ENCODE measurements at regions not wholly inside any gene's neighbourhood (a gene's known extent, or its start where the extent isn't known, plus 50 kb on each side); places are given as distances from the start of the nearest gene placed in this dataset.

- TF ChIP-seq ZFP30 (CRISPR knock-in tag; IDR thresholded peaks at IDR 0.05): no peak
- no peak for TF ChIP-seq PPARA (CRISPR knock-in tag; IDR thresholded peaks at IDR 0.05; ENCODE audit: borderline replicate concordance)
- TF ChIP-seq RARB (CRISPR knock-in tag; IDR thresholded peaks at IDR 0.05): no peak
- no peak for TF ChIP-seq ISL1 (CRISPR knock-in tag; IDR thresholded peaks at IDR 0.05)
- TF ChIP-seq SNAI2 (CRISPR knock-in tag; IDR thresholded peaks at IDR 0.05): no peak
- TF ChIP-seq CSRNP3 (CRISPR knock-in tag; IDR thresholded peaks at IDR 0.05): no peak
- no peak for TF ChIP-seq TOX (CRISPR knock-in tag; IDR thresholded peaks at IDR 0.05; ENCODE audit: borderline replicate concordance)
- no peak for TF ChIP-seq CREB5 (CRISPR knock-in tag; IDR thresholded peaks at IDR 0.05; ENCODE audit: low read depth)
- no peak for TF ChIP-seq ZC3H10 (CRISPR knock-in tag; IDR thresholded peaks at IDR 0.05)
- TF ChIP-seq CSDC2 (CRISPR knock-in tag; IDR thresholded peaks at IDR 0.05): no peak
- no peak for ATAC-seq
Measured at GRCh38 chr21:31552826-31553225, 106.7 kb upstream of the SOD1 start.

- TF ChIP-seq PATZ1 (CRISPR knock-in tag; IDR thresholded peaks at IDR 0.05; ENCODE audit: borderline replicate concordance): no peak
- no peak for TF ChIP-seq TSHZ2 (CRISPR knock-in tag; IDR thresholded peaks at IDR 0.05)
- no peak for TF ChIP-seq ZFP3 (CRISPR knock-in tag; IDR thresholded peaks at IDR 0.05)
- TF ChIP-seq PPARA (CRISPR knock-in tag; IDR thresholded peaks at IDR 0.05; ENCODE audit: borderline replicate concordance): no peak
- no peak for TF ChIP-seq GLIS3 (CRISPR knock-in tag; IDR thresholded peaks at IDR 0.05)
- TF ChIP-seq TOX (CRISPR knock-in tag; IDR thresholded peaks at IDR 0.05; ENCODE audit: borderline replicate concordance): no peak
- no peak for TF ChIP-seq CSDC2 (CRISPR knock-in tag; IDR thresholded peaks at IDR 0.05)
- no peak for TF ChIP-seq ZC3H10 (CRISPR knock-in tag; IDR thresholded peaks at IDR 0.05)
- ATAC-seq: no peak
Measured at GRCh38 chr21:31550070-31550469, 109.4 kb upstream of the SOD1 start.

GRCh38 chr21:31548688-31549087 is 110.8 kb upstream of the SOD1 start:
- no peak for TF ChIP-seq TCF4 (CRISPR knock-in tag; IDR thresholded peaks at IDR 0.05; ENCODE audit: borderline replicate concordance)
- no peak for TF ChIP-seq TOX (CRISPR knock-in tag; IDR thresholded peaks at IDR 0.05; ENCODE audit: borderline replicate concordance)
- no peak for TF ChIP-seq CSRNP3 (CRISPR knock-in tag; IDR thresholded peaks at IDR 0.05)
- TF ChIP-seq ZNF70 (CRISPR knock-in tag; IDR thresholded peaks at IDR 0.05): no peak
- TF ChIP-seq ARNTL (CRISPR knock-in tag; IDR thresholded peaks at IDR 0.05; ENCODE audit: borderline replicate concordance, low read depth): no peak
- TF ChIP-seq CSDC2 (CRISPR knock-in tag; IDR thresholded peaks at IDR 0.05): no peak
- TF ChIP-seq PPARA (CRISPR knock-in tag; IDR thresholded peaks at IDR 0.05; ENCODE audit: borderline replicate concordance): no peak
- TF ChIP-seq ZFP3 (CRISPR knock-in tag; IDR thresholded peaks at IDR 0.05): no peak
- no peak for TF ChIP-seq ESRRG (CRISPR knock-in tag; IDR thresholded peaks at IDR 0.05)
- TF ChIP-seq BACH2 (CRISPR knock-in tag; IDR thresholded peaks at IDR 0.05; ENCODE audit: borderline replicate concordance): no peak
- no peak for TF ChIP-seq RARB (CRISPR knock-in tag; IDR thresholded peaks at IDR 0.05)
- no peak for TF ChIP-seq SNAI2 (CRISPR knock-in tag; IDR thresholded peaks at IDR 0.05)
- no peak for ATAC-seq

Data from SK-N-SH treated with all-trans-retinoic acid at 6 μM for 48 hours (cell line).